ENCODE measurements at regions not wholly inside any gene's neighbourhood (a gene's known extent, or its start where the extent isn't known, plus 50 kb on each side); places are given as distances from the start of the nearest gene placed in this dataset.

- TF ChIP-seq ZNF264 (CRISPR knock-in tag; IDR thresholded peaks at IDR 0.05) = no peak
- 0 out of 2 replicates have a peak, but pooled peaks have one; percentile 63 for TF ChIP-seq NFKBIZ (CRISPR knock-in tag; IDR thresholded peaks at IDR 0.05)
- TF ChIP-seq HMGXB3 (CRISPR knock-in tag; IDR thresholded peaks at IDR 0.05; ENCODE audit: borderline replicate concordance) = 0 out of 2 replicates have a peak, but pooled peaks have one; percentile 42
- TF ChIP-seq XRCC5 (optimal IDR thresholded peaks at IDR 0.05; ENCODE audit: low read length) = no peak
- peak; percentile 47; the same call in 1 of the 2 replicates for TF ChIP-seq RFX1 (IDR thresholded peaks at IDR 0.05)
- TF ChIP-seq ZNF331 (CRISPR knock-in tag; IDR thresholded peaks at IDR 0.05) = 0 out of 2 replicates have a peak, but pooled peaks have one; percentile 25
- TF ChIP-seq ZNF598 (CRISPR knock-in tag; IDR thresholded peaks at IDR 0.05; ENCODE audit: borderline replicate concordance) = no peak
- TF ChIP-seq ZNF44 (CRISPR knock-in tag; IDR thresholded peaks at IDR 0.05) = no peak
- 0 out of 2 replicates have a peak, but pooled peaks have one; percentile 33 for TF ChIP-seq GFI1 (CRISPR knock-in tag; IDR thresholded peaks at IDR 0.05; ENCODE audit: borderline replicate concordance)
- no peak for TF ChIP-seq IKZF1 (IDR thresholded peaks at IDR 0.05)
- TF ChIP-seq CBFB (CRISPR knock-in tag; IDR thresholded peaks at IDR 0.05) = no peak
- TF ChIP-seq MXI1 (IDR thresholded peaks at IDR 0.05; ENCODE audit: borderline replicate concordance, low read depth, low read length) = no peak
- peak; percentile 61; the same call in 1 of the 2 replicates for TF ChIP-seq ZNF362 (CRISPR knock-in tag; IDR thresholded peaks at IDR 0.05; ENCODE audit: borderline replicate concordance)
- 0 out of 2 replicates have a peak, but pooled peaks have one; percentile 33 for TF ChIP-seq KLF6 (CRISPR knock-in tag; IDR thresholded peaks at IDR 0.05)
- TF ChIP-seq GPN1 (CRISPR knock-in tag; IDR thresholded peaks at IDR 0.05; ENCODE audit: borderline replicate concordance) = no peak
Observed at GRCh38 chr9:31824860-31825259, 559.6 kb upstream of the ACO1 start (continued).
